Endodermal cell (in vitro differentiated cells): ENCODE measurements at regions not wholly inside any gene's neighbourhood (a gene's known extent, or its start where the extent isn't known, plus 50 kb on each side); places are given as distances from the start of the nearest gene placed in this dataset.

ENCODE experiments used
- DNase-seq: peaks from one replicate; pipeline ENCODE4 v3.0.0-alpha.2; 2017
- H3K27ac ChIP-seq: 2 replicates; pipeline ENCODE4 v1.5.1; 2013; ENCODE audit warnings: mild to moderate bottlenecking, low read depth, low read length, moderate library complexity
- H3K27me3 ChIP-seq: 2 replicates; pipeline ENCODE4 v1.6.1; 2013; ENCODE audit warnings: mild to moderate bottlenecking, low read length, moderate library complexity; ENCODE audit not compliant: insufficient read depth, control insufficient read depth, poor library complexity, severe bottlenecking
- H3K36me3 ChIP-seq: 2 replicates; pipeline ENCODE4 v1.7.0; 2013; ENCODE audit warnings: mild to moderate bottlenecking, low read length, moderate library complexity; ENCODE audit not compliant: control insufficient read depth, insufficient read depth
- H3K4me1 ChIP-seq: one replicate; pipeline ENCODE4 v1.7.0; 2013; ENCODE audit warnings: low read length; ENCODE audit not compliant: control insufficient read depth, insufficient read depth
- H3K4me3 ChIP-seq: 2 replicates; pipeline ENCODE4 v1.5.1; 2013; ENCODE audit warnings: mild to moderate bottlenecking, low read length, moderate library complexity
- H3K9ac ChIP-seq: 2 replicates; pipeline ENCODE4 v1.6.1; 2013; ENCODE audit warnings: mild to moderate bottlenecking, low read length, moderate library complexity; ENCODE audit not compliant: poor library complexity, severe bottlenecking; ENCODE audit errors: extremely low read depth
- H3K9me3 ChIP-seq: 2 replicates; pipeline ENCODE4 v1.6.1; 2013; ENCODE audit warnings: mild to moderate bottlenecking, low read length, moderate library complexity; ENCODE audit not compliant: control insufficient read depth
- H3K27ac Mint-ChIP-seq: 2 replicates; pipeline ENCODE4 v1.8.0; 2020; ENCODE audit warnings: mixed read lengths
- H3K27me3 Mint-ChIP-seq: 2 replicates; pipeline ENCODE4 v1.8.0; 2021; ENCODE audit warnings: mild to moderate bottlenecking, mixed read lengths; ENCODE audit not compliant: insufficient read depth
- H3K36me3 Mint-ChIP-seq: 2 replicates; pipeline ENCODE4 v1.8.0; 2020; ENCODE audit warnings: low read depth, mixed read lengths
- H3K4me1 Mint-ChIP-seq: 2 replicates; pipeline ENCODE4 v1.8.0; 2020; ENCODE audit warnings: mixed read lengths
- H3K4me3 Mint-ChIP-seq: 2 replicates; pipeline ENCODE4 v1.8.0; 2020; ENCODE audit warnings: mild to moderate bottlenecking, moderate library complexity, mixed read lengths
- H3K9me3 Mint-ChIP-seq: 2 replicates; pipeline ENCODE4 v1.8.0; 2020; ENCODE audit warnings: mild to moderate bottlenecking, mixed read lengths
- WGBS, 2 experiments: methylation state at CpG; one replicate each; pipeline versions ENCODE4 v1.1.5 to v1.1.7; 2013; ENCODE audit warnings: missing lambda C conversion rate in 2 of 2, mixed read lengths in 1 of 2; ENCODE audit not compliant: insufficient coverage in 1 of 2, insufficient read length in 1 of 2; 5-methylcytosine and 5-hydroxymethylcytosine counted together
- TF ChIP-seq, protein P1 (sequence below): fragments of 200-600 bp; sonication (generic); conservative IDR thresholded peaks from 2 replicates; pipeline ENCODE4 v1.5.0; 2021; ENCODE audit warnings: antibody characterized with exemption, mild to moderate bottlenecking

DNA sequence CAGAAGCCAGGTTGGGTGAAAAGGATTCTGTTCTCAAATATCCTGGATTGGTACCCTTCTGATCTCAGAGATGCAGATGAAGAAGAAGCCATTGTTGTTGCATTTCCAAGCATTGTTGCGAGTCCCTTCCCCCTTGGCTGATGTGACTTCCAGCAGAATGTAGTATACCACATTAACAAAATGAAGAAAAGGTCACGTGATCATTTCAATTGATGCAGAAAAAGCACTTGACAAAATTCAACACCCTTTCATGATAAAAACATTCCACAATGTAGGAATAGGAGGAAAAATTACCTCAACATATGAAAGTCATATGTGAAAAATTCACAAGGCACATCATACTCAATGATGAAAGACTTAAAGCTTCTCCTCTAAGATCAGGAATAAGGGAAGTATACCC lies 181.9 kb upstream of the PFN2 start:
- Mint-ChIP-seq H3K4me3 (no peak overlapping the region), H3K27ac (no peak overlapping the region), H3K4me1 (peaks cover 6% of the 10 kb centered on the region), H3K36me3 (peaks cover 2% of the 10 kb centered on the region), H3K27me3 (no peaks in the 10 kb centered on the region), H3K9me3 (peaks cover 11% of the 10 kb centered on the region)
- DNase-seq = no peak
- Histone ChIP-seq H3K27me3 (no peaks in the 10 kb centered on the region), H3K9ac (no peak overlapping the region), H3K4me1 (peaks cover 3% of the 10 kb centered on the region), H3K27ac (no peak overlapping the region), H3K36me3 (no peaks in the 10 kb centered on the region), H3K4me3 (no peak overlapping the region), H3K9me3 (peaks cover 16% of the 10 kb centered on the region)
- 83 to 92% methylated on average over 1 to 2 of the region's 2 CpGs for WGBS, 2 experiments
- TF ChIP-seq, protein P1, sequence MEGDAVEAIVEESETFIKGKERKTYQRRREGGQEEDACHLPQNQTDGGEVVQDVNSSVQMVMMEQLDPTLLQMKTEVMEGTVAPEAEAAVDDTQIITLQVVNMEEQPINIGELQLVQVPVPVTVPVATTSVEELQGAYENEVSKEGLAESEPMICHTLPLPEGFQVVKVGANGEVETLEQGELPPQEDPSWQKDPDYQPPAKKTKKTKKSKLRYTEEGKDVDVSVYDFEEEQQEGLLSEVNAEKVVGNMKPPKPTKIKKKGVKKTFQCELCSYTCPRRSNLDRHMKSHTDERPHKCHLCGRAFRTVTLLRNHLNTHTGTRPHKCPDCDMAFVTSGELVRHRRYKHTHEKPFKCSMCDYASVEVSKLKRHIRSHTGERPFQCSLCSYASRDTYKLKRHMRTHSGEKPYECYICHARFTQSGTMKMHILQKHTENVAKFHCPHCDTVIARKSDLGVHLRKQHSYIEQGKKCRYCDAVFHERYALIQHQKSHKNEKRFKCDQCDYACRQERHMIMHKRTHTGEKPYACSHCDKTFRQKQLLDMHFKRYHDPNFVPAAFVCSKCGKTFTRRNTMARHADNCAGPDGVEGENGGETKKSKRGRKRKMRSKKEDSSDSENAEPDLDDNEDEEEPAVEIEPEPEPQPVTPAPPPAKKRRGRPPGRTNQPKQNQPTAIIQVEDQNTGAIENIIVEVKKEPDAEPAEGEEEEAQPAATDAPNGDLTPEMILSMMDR = no peak

DNA sequence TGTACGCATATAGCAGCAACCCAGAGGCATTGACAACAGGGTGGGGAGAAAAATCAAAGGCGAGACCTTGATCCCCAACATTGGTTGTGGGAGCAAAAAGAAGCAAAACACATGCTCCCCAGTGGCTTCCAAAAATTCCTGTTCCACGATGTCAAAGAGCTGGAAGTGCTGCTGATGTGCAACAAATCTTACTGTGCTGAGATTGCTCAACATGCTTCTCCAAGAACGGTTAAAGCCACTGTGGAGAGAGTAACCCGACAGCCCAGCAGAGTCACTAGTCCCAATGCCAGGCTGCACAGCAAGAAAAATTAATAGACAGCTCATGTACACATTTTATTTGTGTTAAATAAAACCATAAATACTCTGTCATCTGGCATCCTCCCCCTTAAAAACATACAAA lies 179.9 kb upstream of the PFN2 start:
- Histone ChIP-seq H3K9me3 (peaks cover 1% of the 10 kb centered on the region), H3K4me1 (peaks cover 5% of the 10 kb centered on the region), H3K9ac (no peak overlapping the region), H3K36me3 (no peaks in the 10 kb centered on the region), H3K27me3 (no peaks in the 10 kb centered on the region), H3K27ac (no peak overlapping the region), H3K4me3 (no peak overlapping the region)
- no peak for DNase-seq
- 91 to 96% methylated on average over 3 to 5 of the region's 5 CpGs for WGBS, 2 experiments
- Mint-ChIP-seq H3K4me1 (peaks cover 9% of the 10 kb centered on the region), H3K9me3 (peaks cover 3% of the 10 kb centered on the region), H3K4me3 (no peak overlapping the region), H3K27ac (no peak overlapping the region), H3K27me3 (no peaks in the 10 kb centered on the region), H3K36me3 (no peaks in the 10 kb centered on the region)
- TF ChIP-seq, protein P1 = no peak

DNA sequence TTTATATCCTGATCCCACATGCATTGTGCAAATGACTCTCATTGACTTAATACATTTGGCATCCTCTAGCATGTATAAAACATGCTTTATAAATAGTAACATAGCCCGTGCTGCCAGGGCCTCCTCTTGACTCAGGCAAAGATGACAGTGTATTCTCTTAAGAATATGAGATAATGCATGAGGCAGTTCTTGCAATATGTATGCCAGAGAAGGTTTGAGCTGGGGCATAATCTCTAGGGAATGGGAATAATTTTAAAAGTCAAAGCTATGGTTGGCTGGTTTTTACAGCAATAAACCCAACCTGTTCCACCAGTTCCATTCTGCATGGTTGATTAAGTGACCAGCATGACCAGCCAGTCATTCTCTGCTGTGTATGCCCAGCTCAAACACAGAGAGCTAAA lies 179.0 kb upstream of the PFN2 start:
- Histone ChIP-seq H3K27ac (no peak overlapping the region), H3K9ac (no peak overlapping the region), H3K4me3 (no peak overlapping the region), H3K27me3 (no peaks in the 10 kb centered on the region), H3K4me1 (peaks cover 5% of the 10 kb centered on the region), H3K36me3 (no peaks in the 10 kb centered on the region), H3K9me3 (no peaks in the 10 kb centered on the region)
- Mint-ChIP-seq H3K27ac (no peak overlapping the region), H3K9me3 (no peaks in the 10 kb centered on the region), H3K4me3 (no peak overlapping the region), H3K27me3 (no peaks in the 10 kb centered on the region), H3K36me3 (no peaks in the 10 kb centered on the region), H3K4me1 (peaks cover 9% of the 10 kb centered on the region)
- DNase-seq = no peak
- TF ChIP-seq, protein P1 = no peak
- WGBS, 2 experiments = 0% methylated on average over 1 of the region's 1 CpG; no CpG with 5 or more reads in 1 of the 2 experiments
